NCI-H2081 treated with DMSO at 0.1 percent for 48 hours (cell line): ENCODE measurements at regions not wholly inside any gene's neighbourhood (a gene's known extent, or its start where the extent isn't known, plus 50 kb on each side); places are given as distances from the start of the nearest gene placed in this dataset.
"Not testable (repeated sequence)": the region's sequence is repeated elsewhere in the genome, so short reads cannot be mapped to it uniquely, and the experiment has no call there.

Experiments
- DNase-seq: peaks from one replicate; lab custom pipeline; 2025; lab: John Stamatoyannopoulos, UW

GRCh38 chr4:148542922-148543623, 100.9 kb upstream of the NR3C2 start:
- DNase-seq = no peak

- no peak for DNase-seq
These were observed 98.6 kb upstream of the NR3C2 start for GRCh38 chr4:148540622-148541326.

- no peak for DNase-seq
These were observed 97.2 kb upstream of the NR3C2 start for GRCh38 chr4:148539387-148539786.

- not testable (repeated sequence) for DNase-seq
These were observed 91.6 kb upstream of the NR3C2 start for GRCh38 chr4:148533851-148534250.

- no peak for DNase-seq
These were observed 87.9 kb upstream of the NR3C2 start for GRCh38 chr4:148530114-148530513.

- no peak for DNase-seq
These were observed 85.4 kb upstream of the NR3C2 start for GRCh38 chr4:148527571-148527970.

- DNase-seq = no peak
These were observed 80.8 kb upstream of the NR3C2 start for GRCh38 chr4:148522995-148523394.

- no peak for DNase-seq
These were observed 73.0 kb upstream of the NR3C2 start for GRCh38 chr4:148515248-148515647.

GRCh38 chr4:148514581-148514980, 72.4 kb upstream of the NR3C2 start:
- no peak for DNase-seq

- DNase-seq = no peak
These were observed 71.8 kb upstream of the NR3C2 start for GRCh38 chr4:148514041-148514440.

GRCh38 chr4:148510211-148510610, 68.0 kb upstream of the NR3C2 start:
- no peak for DNase-seq

- no peak for DNase-seq
These were observed 61.5 kb upstream of the NR3C2 start for GRCh38 chr4:148503681-148504080.

GRCh38 chr4:148497258-148497657, 55.0 kb upstream of the NR3C2 start:
- no peak for DNase-seq

- DNase-seq = no peak
These were observed 53.2 kb upstream of the NR3C2 start for GRCh38 chr4:148495463-148495862.
